PC-3 (cell line): ENCODE measurements at regions not wholly inside any gene's neighbourhood (a gene's known extent, or its start where the extent isn't known, plus 50 kb on each side); places are given as distances from the start of the nearest gene placed in this dataset.
"Not testable (repeated sequence)": the region's sequence is repeated elsewhere in the genome, so short reads cannot be mapped to it uniquely, and the experiment has no call there.

Experiments used
- ATAC-seq: fragments of 200-7000 bp; cut with Tn5 transposase; 2 replicates; pipeline ENCODE4 v1.9.1; 2020; ENCODE audit warnings: mild to moderate bottlenecking, moderate library complexity
- BruUV-seq: library from RNA; stranded (reverse); fragments of 400-500 nt; replicated peaks from 2 replicates; lab custom pipeline; 2021; lab: Mats Ljungman, UMichigan
- CTCF ChIA-PET: fragments of 300-600 bp; sonication (Branson Sonifier 250); formaldehyde crosslinking; loops from one replicate; lab custom pipeline; 2022; ENCODE audit warnings: antibody characterized with exemption; lab: Charles Lee
- POLR2A ChIA-PET: fragments of 300-600 bp; sonication (Branson Sonifier 250); formaldehyde crosslinking; loops from one replicate; lab custom pipeline; 2022; ENCODE audit warnings: antibody characterized with exemption; ENCODE audit not compliant: unreplicated experiment; lab: Charles Lee
- DNase-seq: peaks from one replicate; pipeline ENCODE4 v3.0.0-alpha.2; 2015
- H2AFZ ChIP-seq: fragments of 300-600 bp; sonication (generic); 2 replicates; pipeline ENCODE4 v1.6.0; 2016; ENCODE audit warnings: antibody characterized with exemption, low read length
- H3F3A ChIP-seq: fragments of 300-600 bp; sonication (generic); one replicate; pipeline ENCODE4 v1.6.0; 2017; ENCODE audit warnings: antibody characterized with exemption, low read length, control low read depth, mild to moderate bottlenecking; ENCODE audit not compliant: unreplicated experiment
- H3K27ac ChIP-seq: fragments of 300-600 bp; sonication (generic); 2 replicates; pipeline ENCODE4 v1.5.1; 2016; ENCODE audit warnings: mild to moderate bottlenecking, low read length
- H3K27me3 ChIP-seq: fragments of 300-600 bp; sonication (generic); 2 replicates; pipeline ENCODE4 v1.6.1; 2016; ENCODE audit warnings: low read length, mixed read lengths
- H3K36me3 ChIP-seq: fragments of 300-600 bp; sonication (generic); 2 replicates; pipeline ENCODE4 v1.6.1; 2016; ENCODE audit warnings: low read depth, mixed run types, low read length, mixed read lengths
- H3K4me1 ChIP-seq: fragments of 300-600 bp; sonication (generic); 2 replicates; pipeline ENCODE4 v1.5.1; 2016; ENCODE audit warnings: low read length; ENCODE audit not compliant: insufficient read depth
- H3K4me2 ChIP-seq: fragments of 300-600 bp; sonication (generic); 2 replicates; pipeline ENCODE4 v1.6.0; 2016; ENCODE audit warnings: low read length
- H3K4me3 ChIP-seq: fragments of 300-600 bp; sonication (generic); 2 replicates; pipeline ENCODE4 v1.5.1; 2016; ENCODE audit warnings: mild to moderate bottlenecking, low read length, mixed read lengths
- H3K79me2 ChIP-seq: fragments of 300-600 bp; sonication (generic); 2 replicates; pipeline ENCODE4 v1.6.1; 2017; ENCODE audit warnings: low read length, mixed read lengths
- H3K9ac ChIP-seq: fragments of 300-600 bp; sonication (generic); 2 replicates; pipeline ENCODE4 v1.6.0; 2016; ENCODE audit warnings: mild to moderate bottlenecking, low read length
- H3K9me2 ChIP-seq: fragments of 300-600 bp; sonication (generic); replicated peaks from 2 replicates; pipeline ENCODE4 v1.6.1; 2016; ENCODE audit warnings: mixed run types, low read length, mixed read lengths
- H3K9me3 ChIP-seq: fragments of 300-600 bp; sonication (generic); 2 replicates; pipeline ENCODE4 v1.6.1; 2016; ENCODE audit warnings: low read length, mixed read lengths
- H4K20me1 ChIP-seq: fragments of 300-600 bp; sonication (generic); 2 replicates; pipeline ENCODE4 v1.6.1; 2016; ENCODE audit warnings: low read length, mixed read lengths
- EZH2 ChIP-seq: fragments of 300-600 bp; sonication (generic); IDR thresholded peaks from one replicate; pipeline ENCODE4 v1.6.1; 2017; ENCODE audit warnings: antibody characterized with exemption, mild to moderate bottlenecking, low read length; ENCODE audit not compliant: unreplicated experiment
- EZH2phosphoT487 ChIP-seq: fragments of 300-600 bp; sonication (generic); IDR thresholded peaks from 2 replicates; pipeline ENCODE4 v1.6.1; 2018; ENCODE audit warnings: mild to moderate bottlenecking, antibody characterized with exemption, low read length, borderline replicate concordance
- intact Hi-C: fragments of 100-400 bp; cut with micrococcal nuclease; formaldehyde crosslinking; loops from 2 replicates; pipeline ENCODE4 v1.9.0; 2023
- TF ChIP-seq, protein P1 (sequence below): fragments of 300-600 bp; sonication (generic); conservative IDR thresholded peaks from 2 replicates; pipeline ENCODE4 v1.5.1; 2017; ENCODE audit warnings: antibody characterized with exemption, low read depth, mild to moderate bottlenecking, low read length

DNA sequence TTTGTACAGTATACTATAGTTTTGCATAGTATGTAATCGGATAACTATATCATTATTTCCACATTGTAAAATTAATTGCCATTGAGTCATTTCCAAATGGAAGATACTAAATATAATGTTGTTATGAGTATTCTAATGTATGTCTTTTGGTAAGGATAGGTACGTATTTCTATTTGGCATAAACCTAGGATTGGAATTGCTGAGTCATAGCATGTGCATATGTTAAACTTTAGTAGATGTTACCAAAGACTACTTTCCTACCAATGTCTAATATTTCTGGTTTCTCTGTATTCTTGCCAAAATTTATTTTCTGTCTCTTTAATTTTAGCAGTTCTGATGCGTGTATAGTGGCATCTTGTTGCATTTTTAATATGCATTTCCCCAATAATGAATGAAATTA lies 825.1 kb upstream of the ARRDC3 start:
- H3K4me3 ChIP-seq, result no peak overlapping the region
- H3K4me1 ChIP-seq, result no peaks in the 10 kb centered on the region
- no peaks in the 10 kb centered on the region for H3F3A ChIP-seq
- H3K27me3 ChIP-seq, result no peaks in the 10 kb centered on the region
- CTCF ChIA-PET, result no interaction called here
- no peak overlapping the region for H3K27ac ChIP-seq
- intact Hi-C loops, result no loop called here
- no peak overlapping the region for H3K9ac ChIP-seq
- no peaks in the 10 kb centered on the region for H3K79me2 ChIP-seq
- TF ChIP-seq, protein P1, sequence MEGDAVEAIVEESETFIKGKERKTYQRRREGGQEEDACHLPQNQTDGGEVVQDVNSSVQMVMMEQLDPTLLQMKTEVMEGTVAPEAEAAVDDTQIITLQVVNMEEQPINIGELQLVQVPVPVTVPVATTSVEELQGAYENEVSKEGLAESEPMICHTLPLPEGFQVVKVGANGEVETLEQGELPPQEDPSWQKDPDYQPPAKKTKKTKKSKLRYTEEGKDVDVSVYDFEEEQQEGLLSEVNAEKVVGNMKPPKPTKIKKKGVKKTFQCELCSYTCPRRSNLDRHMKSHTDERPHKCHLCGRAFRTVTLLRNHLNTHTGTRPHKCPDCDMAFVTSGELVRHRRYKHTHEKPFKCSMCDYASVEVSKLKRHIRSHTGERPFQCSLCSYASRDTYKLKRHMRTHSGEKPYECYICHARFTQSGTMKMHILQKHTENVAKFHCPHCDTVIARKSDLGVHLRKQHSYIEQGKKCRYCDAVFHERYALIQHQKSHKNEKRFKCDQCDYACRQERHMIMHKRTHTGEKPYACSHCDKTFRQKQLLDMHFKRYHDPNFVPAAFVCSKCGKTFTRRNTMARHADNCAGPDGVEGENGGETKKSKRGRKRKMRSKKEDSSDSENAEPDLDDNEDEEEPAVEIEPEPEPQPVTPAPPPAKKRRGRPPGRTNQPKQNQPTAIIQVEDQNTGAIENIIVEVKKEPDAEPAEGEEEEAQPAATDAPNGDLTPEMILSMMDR, result no peak
- TF ChIP-seq EZH2 (no peak), EZH2phosphoT487 (no peak)
- no peaks in the 10 kb centered on the region for H3K9me3 ChIP-seq
- no peak overlapping the region for H2AFZ ChIP-seq
- no peak overlapping the region for H3K4me2 ChIP-seq
- POLR2A ChIA-PET, result no interaction called here
- no peaks in the 10 kb centered on the region for H3K36me3 ChIP-seq
- peak; percentile 7 for DNase-seq
- BruUV-seq, result no TSS peak
- no peaks in the 10 kb centered on the region for H3K9me2 ChIP-seq
- ATAC-seq, result no peak
- no peaks in the 10 kb centered on the region for H4K20me1 ChIP-seq

DNA sequence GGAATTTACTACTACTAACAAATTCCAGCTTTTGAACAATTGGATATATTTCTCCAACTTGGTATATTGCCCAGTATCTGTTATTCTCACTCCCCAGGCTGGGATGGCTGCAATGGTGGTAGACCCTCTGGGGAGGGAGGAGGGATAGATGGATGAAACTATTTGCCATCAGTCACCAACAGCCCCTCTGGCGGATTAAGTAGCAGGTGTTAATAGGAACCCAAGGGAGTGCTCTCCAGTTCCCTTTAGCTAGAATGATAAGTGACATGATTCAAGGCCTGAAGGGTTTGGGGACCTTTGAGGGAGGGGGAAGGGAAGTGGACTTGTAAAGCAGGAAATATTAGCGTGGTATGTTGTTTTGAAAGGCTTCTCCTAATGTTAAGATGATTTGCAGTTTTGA lies 824.0 kb upstream of the ARRDC3 start:
- POLR2A ChIA-PET, result no interaction called here

DNA sequence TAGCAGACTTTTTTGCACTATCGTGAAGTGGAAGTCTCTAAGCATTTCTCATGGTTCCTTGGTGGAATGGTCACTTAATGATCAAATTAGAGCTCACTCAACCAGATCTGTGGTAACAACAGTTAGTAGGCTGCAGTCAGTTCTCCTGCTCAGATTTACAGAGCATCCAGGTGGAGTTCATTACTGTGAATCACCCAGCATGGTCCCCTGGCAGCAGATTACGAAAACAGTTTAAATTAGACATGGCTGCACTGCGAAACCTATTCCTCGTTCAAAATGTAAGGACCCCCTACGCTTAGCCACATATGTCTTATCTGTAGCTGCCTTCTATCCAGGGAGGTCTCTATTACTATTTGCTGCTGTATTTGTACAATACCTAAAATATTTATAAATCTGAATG lies 823.6 kb upstream of the ARRDC3 start:
- DNase-seq (no peak), ATAC-seq (no peak)
- BruUV-seq, result no TSS peak
- intact Hi-C loops, result no loop called here
- H3K27ac ChIP-seq, result no peak overlapping the region
- H3K4me2 ChIP-seq, result no peak overlapping the region
- TF ChIP-seq, protein P1, result no peak
- TF ChIP-seq EZH2, result no peak
- no peak for TF ChIP-seq EZH2phosphoT487
- CTCF ChIA-PET, result no interaction called here
- no peaks in the 10 kb centered on the region for H3F3A ChIP-seq
- H3K4me3 ChIP-seq, result no peak overlapping the region
- no peaks in the 10 kb centered on the region for H3K79me2 ChIP-seq
- H2AFZ ChIP-seq, result no peak overlapping the region
- no peaks in the 10 kb centered on the region for H3K36me3 ChIP-seq
- no peaks in the 10 kb centered on the region for H4K20me1 ChIP-seq
- POLR2A ChIA-PET, result no interaction called here
- no peaks in the 10 kb centered on the region for H3K27me3 ChIP-seq
- no peaks in the 10 kb centered on the region for H3K9me3 ChIP-seq
- no peaks in the 10 kb centered on the region for H3K4me1 ChIP-seq
- no peaks in the 10 kb centered on the region for H3K9me2 ChIP-seq
- no peak overlapping the region for H3K9ac ChIP-seq

More for the DNA sequence above, 824.0 kb upstream of the ARRDC3 start:
- Histone ChIP-seq H3K36me3 (no peaks in the 10 kb centered on the region), H4K20me1 (no peaks in the 10 kb centered on the region), H3K9me2 (no peaks in the 10 kb centered on the region), H3F3A (no peaks in the 10 kb centered on the region), H3K27ac (no peak overlapping the region), H3K9me3 (no peaks in the 10 kb centered on the region), H3K27me3 (no peaks in the 10 kb centered on the region), H3K9ac (no peak overlapping the region), H2AFZ (no peak overlapping the region), H3K4me2 (no peak overlapping the region), H3K4me1 (no peaks in the 10 kb centered on the region), H3K4me3 (no peak overlapping the region), H3K79me2 (no peaks in the 10 kb centered on the region)
- intact Hi-C loops, result no loop called here
- no peak for ATAC-seq
- no TSS peak for BruUV-seq
- TF ChIP-seq EZH2phosphoT487 (no peak), EZH2 (no peak)
- TF ChIP-seq, protein P1, result no peak
- CTCF ChIA-PET, result no interaction called here
- no peak for DNase-seq

DNA sequence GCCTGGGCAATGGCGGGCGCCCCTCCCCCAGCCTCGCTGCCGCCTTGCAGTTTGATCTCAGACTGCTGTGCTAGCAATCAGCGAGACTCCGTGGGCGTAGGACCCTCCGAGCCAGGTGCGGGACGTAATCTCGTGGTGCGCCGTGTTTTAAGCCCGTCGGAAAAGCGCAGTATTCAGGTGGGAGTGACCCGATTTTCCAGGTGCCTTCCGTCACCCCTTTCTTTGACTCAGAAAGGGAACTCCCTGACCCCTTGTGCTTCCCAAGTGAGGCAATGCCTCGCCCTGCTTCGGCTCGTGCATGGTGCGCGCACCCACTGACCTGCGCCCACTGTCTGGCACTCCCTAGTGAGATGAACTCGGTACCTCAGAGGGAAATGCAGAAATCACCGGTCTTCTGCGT lies 815.9 kb upstream of the ARRDC3 start:
- H3K9ac ChIP-seq, intact Hi-C loops, H4K20me1 ChIP-seq: not testable (repeated sequence)

More for the DNA sequence above, 815.9 kb upstream of the ARRDC3 start:
- H3F3A ChIP-seq, H3K27ac ChIP-seq, CTCF ChIA-PET, DNase-seq, H3K9me3 ChIP-seq, BruUV-seq, H3K27me3 ChIP-seq, H3K36me3 ChIP-seq, ATAC-seq, H2AFZ ChIP-seq, H3K9me2 ChIP-seq, H3K4me2 ChIP-seq, POLR2A ChIA-PET, H3K4me1 ChIP-seq, H3K4me3 ChIP-seq, H3K79me2 ChIP-seq: not testable (repeated sequence)
